H9 (cell line): ENCODE measurements at regions not wholly inside any gene's neighbourhood (a gene's known extent, or its start where the extent isn't known, plus 50 kb on each side); places are given as distances from the start of the nearest gene placed in this dataset.

Source experiments
- DNase-seq: peaks from one replicate; pipeline ENCODE4 v3.0.0-alpha.2; 2017
- H2AFZ ChIP-seq: one replicate; pipeline ENCODE4 v1.6.1; 2013; ENCODE audit warnings: mild to moderate bottlenecking, low read length, control low read depth, moderate library complexity
- H2AK5ac ChIP-seq: 2 replicates; pipeline ENCODE4 v1.6.1; 2013; ENCODE audit warnings: low read length, control low read depth, mixed read lengths; ENCODE audit not compliant: insufficient read length
- H2BK120ac ChIP-seq: one replicate; pipeline ENCODE4 v1.6.1; 2013; ENCODE audit warnings: low read depth, mild to moderate bottlenecking, low read length, control low read depth, inconsistent platforms; ENCODE audit not compliant: poor library complexity, severe bottlenecking
- H2BK12ac ChIP-seq: 2 replicates; pipeline ENCODE4 v1.6.1; 2013; ENCODE audit warnings: low read length, control low read depth, mixed read lengths, low read depth; ENCODE audit not compliant: insufficient read length
- H2BK15ac ChIP-seq: 2 replicates; pipeline ENCODE4 v1.6.1; 2013; ENCODE audit warnings: low read depth, low read length, control low read depth
- H2BK20ac ChIP-seq: one replicate; pipeline ENCODE4 v1.6.1; 2013; ENCODE audit warnings: low read depth, mild to moderate bottlenecking, low read length, control low read depth, inconsistent platforms; ENCODE audit not compliant: poor library complexity, severe bottlenecking
- H2BK5ac ChIP-seq: 2 replicates; pipeline ENCODE4 v1.6.1; 2013; ENCODE audit warnings: low read length, control low read depth, mixed read lengths; ENCODE audit not compliant: insufficient read length
- H3K14ac ChIP-seq: 2 replicates; pipeline ENCODE4 v1.6.1; 2013; ENCODE audit warnings: low read length, control low read depth; ENCODE audit not compliant: insufficient read depth
- H3K18ac ChIP-seq: 2 replicates; pipeline ENCODE4 v1.6.1; 2013; ENCODE audit warnings: low read depth, mild to moderate bottlenecking, mixed read lengths, low read length, control low read depth; ENCODE audit not compliant: insufficient read length
- H3K23ac ChIP-seq: 2 replicates; pipeline ENCODE4 v1.6.1; 2013; ENCODE audit warnings: low read length, control low read depth, mixed read lengths, low read depth; ENCODE audit not compliant: insufficient read length
- H3K23me2 ChIP-seq: 2 replicates; pipeline ENCODE4 v1.6.1; 2013; ENCODE audit warnings: low read depth, mild to moderate bottlenecking, mixed read lengths, low read length, control low read depth; ENCODE audit not compliant: insufficient read length, poor library complexity, severe bottlenecking
- H3K27ac ChIP-seq: 2 replicates; pipeline ENCODE4 v1.5.1; 2013; ENCODE audit warnings: low read length, control low read depth, mixed read lengths, low read depth; ENCODE audit not compliant: insufficient read length
- H3K27me3 ChIP-seq: 2 replicates; pipeline ENCODE4 v1.6.1; 2013; ENCODE audit warnings: low read length, control low read depth, inconsistent platforms; ENCODE audit not compliant: insufficient read depth
- H3K4ac ChIP-seq: 2 replicates; pipeline ENCODE4 v1.6.1; 2013; ENCODE audit warnings: low read depth, mild to moderate bottlenecking, control low read depth, inconsistent platforms, low read length, moderate library complexity
- H3K4me1 ChIP-seq: 2 replicates; pipeline ENCODE4 v1.6.1; 2013; ENCODE audit warnings: low read length, control low read depth, inconsistent platforms; ENCODE audit not compliant: insufficient read depth
- H3K4me2 ChIP-seq: 2 replicates; pipeline ENCODE4 v1.6.1; 2013; ENCODE audit warnings: low read length, control low read depth, mixed read lengths; ENCODE audit not compliant: insufficient read length, insufficient read depth
- H3K56ac ChIP-seq: 2 replicates; pipeline ENCODE4 v1.6.1; 2013; ENCODE audit warnings: low read depth, mild to moderate bottlenecking, mixed read lengths, low read length, control low read depth; ENCODE audit not compliant: insufficient read length
- H3K79me1 ChIP-seq: 2 replicates; pipeline ENCODE4 v1.6.1; 2013; ENCODE audit warnings: low read depth, mild to moderate bottlenecking, moderate library complexity, low read length, control low read depth, inconsistent platforms; ENCODE audit not compliant: insufficient read depth, poor library complexity, severe bottlenecking
- H3K79me2 ChIP-seq: 2 replicates; pipeline ENCODE4 v1.6.1; 2013; ENCODE audit warnings: low read length, control low read depth, inconsistent platforms; ENCODE audit not compliant: insufficient read depth
- H3K9ac ChIP-seq: 2 replicates; pipeline ENCODE4 v1.6.1; 2013; ENCODE audit warnings: low read length, control low read depth, mixed read lengths; ENCODE audit not compliant: insufficient read length; ENCODE audit errors: extremely low read depth
- H3K9me3 ChIP-seq: one replicate; pipeline ENCODE4 v1.6.1; 2013; ENCODE audit warnings: low read depth, low read length, inconsistent platforms; ENCODE audit not compliant: control insufficient read depth
- H3T11ph ChIP-seq: one replicate; pipeline ENCODE4 v1.6.1; 2013; ENCODE audit warnings: mild to moderate bottlenecking, low read length, control low read depth, inconsistent platforms
- H4K20me1 ChIP-seq: one replicate; pipeline ENCODE4 v1.6.1; 2013; ENCODE audit not compliant: control insufficient read depth, insufficient read length, insufficient read depth
- H4K5ac ChIP-seq: 2 replicates; pipeline ENCODE4 v1.6.1; 2013; ENCODE audit warnings: low read depth, mild to moderate bottlenecking, mixed read lengths, low read length, control low read depth; ENCODE audit not compliant: insufficient read length
- H4K8ac ChIP-seq: replicated peaks from 2 replicates; pipeline ENCODE4 v1.6.1; 2013; ENCODE audit warnings: low read length, control low read depth, mixed read lengths, low read depth; ENCODE audit not compliant: insufficient read length
- H4K91ac ChIP-seq: 2 replicates; pipeline ENCODE4 v1.6.1; 2013; ENCODE audit warnings: low read depth, mild to moderate bottlenecking, moderate library complexity, mixed read lengths, low read length, control low read depth; ENCODE audit not compliant: insufficient read length
- H3K27ac Mint-ChIP-seq, 3 experiments: 2 replicates in 2 of 3; 3 replicates in 1 of 3; pipeline ENCODE4 v1.8.0; 2020 to 2021; ENCODE audit warnings: mixed read lengths in 3 of 3, mild to moderate bottlenecking in 1 of 3, moderate library complexity in 1 of 3
- H3K27me3 Mint-ChIP-seq: 2 replicates; pipeline ENCODE4 v1.8.0; 2021; ENCODE audit warnings: low read depth, mild to moderate bottlenecking, moderate library complexity, mixed read lengths
- H3K36me3 Mint-ChIP-seq, 3 experiments: 2 replicates in 2 of 3; 3 replicates in 1 of 3; pipeline ENCODE4 v1.8.0; 2020 to 2021; ENCODE audit warnings: low read depth in 3 of 3, mixed read lengths in 3 of 3; ENCODE audit not compliant: insufficient read depth in 1 of 3
- H3K4me1 Mint-ChIP-seq, 2 experiments: 2 replicates each; pipeline ENCODE4 v1.8.0; 2020; ENCODE audit warnings: mixed read lengths in 2 of 2
- H3K4me3 Mint-ChIP-seq, 2 experiments: 2 replicates in 1 of 2; 3 replicates in 1 of 2; pipeline ENCODE4 v1.8.0; 2020 to 2021; ENCODE audit warnings: mild to moderate bottlenecking in 2 of 2, mixed read lengths in 2 of 2, moderate library complexity in 1 of 2
- H3K9me3 Mint-ChIP-seq, 2 experiments: 2 replicates in 1 of 2; 3 replicates in 1 of 2; pipeline ENCODE4 v1.8.0; 2020; ENCODE audit warnings: mild to moderate bottlenecking in 2 of 2, mixed read lengths in 2 of 2, moderate library complexity in 1 of 2
- CTCF ChIP-seq: fragments of 200-600 bp; sonication (generic); conservative IDR thresholded peaks from 3 replicates; pipeline ENCODE4 v1.8.0; 2021; ENCODE audit warnings: antibody characterized with exemption, mild to moderate bottlenecking
- WGBS: extraction: QIAGEN DNeasy Blood & Tissue Kit; methylation state at CpG from one replicate; pipeline ENCODE4 v1.1.7; 2013; ENCODE audit warnings: missing lambda C conversion rate, low lambda C conversion rate, mixed read lengths; ENCODE audit not compliant: insufficient read length; ENCODE audit errors: extremely low coverage; 5-methylcytosine and 5-hydroxymethylcytosine counted together

- H4K20me1 ChIP-seq: no peaks in the 10 kb centered on the region
- H3K4me3 Mint-ChIP-seq: no peak overlapping the region
- H4K8ac ChIP-seq: no peak overlapping the region
- no peak overlapping the region for H2BK15ac ChIP-seq
- H3K27ac ChIP-seq: no peak overlapping the region
- H2AK5ac ChIP-seq: no peak overlapping the region
- no peak overlapping the region; a peak in 1 of 7 replicates for H3K27ac Mint-ChIP-seq
- H3K9me3 ChIP-seq: no peaks in the 10 kb centered on the region
- no peak overlapping the region for H4K5ac ChIP-seq
- H3K79me1 ChIP-seq: no peaks in the 10 kb centered on the region
- no peaks in the 10 kb centered on the region for H3K4me1 Mint-ChIP-seq
- TF ChIP-seq CTCF: no peak
- H2BK5ac ChIP-seq: no peak overlapping the region
- no peak overlapping the region for H2BK120ac ChIP-seq
- H3K27me3 ChIP-seq: no peaks in the 10 kb centered on the region
- no peak overlapping the region for H3T11ph ChIP-seq
- H2BK20ac ChIP-seq: no peak overlapping the region
- no peak overlapping the region for H2AFZ ChIP-seq
- H3K79me2 ChIP-seq: no peaks in the 10 kb centered on the region
- H3K14ac ChIP-seq: no peak overlapping the region
- WGBS: no CpG with 5 or more reads among the region's 3 CpGs
- no peak overlapping the region for H3K4ac ChIP-seq
- H3K36me3 Mint-ChIP-seq: no peaks in the 10 kb centered on the region
- H3K27me3 Mint-ChIP-seq: peaks cover 15% of the 10 kb centered on the region
- no peak overlapping the region for H3K9ac ChIP-seq
- DNase-seq: no peak
- no peak overlapping the region for H3K18ac ChIP-seq
- no peaks in the 10 kb centered on the region for H3K23me2 ChIP-seq
- no peak overlapping the region for H2BK12ac ChIP-seq
- no peaks in the 10 kb centered on the region for H3K4me1 ChIP-seq
- H4K91ac ChIP-seq: no peak overlapping the region
- no peak overlapping the region for H3K4me2 ChIP-seq
- no peak overlapping the region for H3K56ac ChIP-seq
- H3K9me3 Mint-ChIP-seq: peaks cover 0 to 3% of the 10 kb centered on the region in 2 experiments; a peak in 1 of 5 replicates
- H3K23ac ChIP-seq: no peak overlapping the region
Measured at GRCh38 chr11:19327280-19327679, 86.5 kb upstream of the E2F8 start.
